Panc1 (cell line): ENCODE measurements at regions not wholly inside any gene's neighbourhood (a gene's known extent, or its start where the extent isn't known, plus 50 kb on each side); places are given as distances from the start of the nearest gene placed in this dataset.

Experiments
- ATAC-seq: fragments of 200-7000 bp; cut with Tn5 transposase; 2 replicates; pipeline ENCODE4 v1.9.1; 2020; ENCODE audit warnings: mild to moderate bottlenecking, moderate library complexity
- BruUV-seq: library from RNA; stranded (reverse); fragments of 400-500 nt; replicated peaks from 2 replicates; lab custom pipeline; 2021; lab: Mats Ljungman, UMichigan
- CTCF ChIA-PET: fragments of 300-600 bp; sonication (Branson Sonifier 250); formaldehyde crosslinking; loops from one replicate; lab custom pipeline; 2022; ENCODE audit warnings: antibody characterized with exemption; lab: Charles Lee
- POLR2A ChIA-PET: fragments of 300-600 bp; sonication (Branson Sonifier 250); formaldehyde crosslinking; loops from one replicate; lab custom pipeline; 2022; ENCODE audit warnings: antibody characterized with exemption; lab: Charles Lee
- DNase-seq: peaks from one replicate; pipeline ENCODE4 v3.0.0-alpha.2; 2010; ENCODE audit warnings: low read depth, low spot score
- H3K27ac ChIP-seq: 2 replicates; pipeline ENCODE4 v1.5.1; 2011; ENCODE audit warnings: mild to moderate bottlenecking, low read length, inconsistent platforms
- H3K27me3 ChIP-seq: fragments of 200-500 bp; sonication (Bioruptor generic); 2 replicates; pipeline ENCODE4 v1.6.0; 2014; ENCODE audit warnings: low read length, inconsistent platforms; ENCODE audit not compliant: control insufficient read depth, insufficient read depth
- H3K36me3 ChIP-seq: fragments of 200-500 bp; sonication (Bioruptor generic); 2 replicates; pipeline ENCODE4 v1.5.1; 2014; ENCODE audit warnings: inconsistent platforms, mild to moderate bottlenecking, low read length, moderate library complexity; ENCODE audit not compliant: control insufficient read depth, insufficient read depth
- H3K4me1 ChIP-seq: 2 replicates; pipeline ENCODE4 v1.5.1; 2011; ENCODE audit warnings: inconsistent platforms, mild to moderate bottlenecking, low read length, moderate library complexity; ENCODE audit not compliant: control insufficient read depth, insufficient read depth
- H3K4me3 ChIP-seq, 2 experiments: 2 replicates each; pipeline ENCODE4 v1.5.1; 2011 to 2012; ENCODE audit warnings: low read depth in 2 of 2, low read length in 2 of 2, mild to moderate bottlenecking in 2 of 2, inconsistent platforms in 1 of 2, moderate library complexity in 1 of 2
- H3K9me3 ChIP-seq: fragments of 200-500 bp; sonication (Bioruptor generic); 2 replicates; pipeline ENCODE4 v1.5.1; 2014; ENCODE audit warnings: low read depth, mild to moderate bottlenecking, inconsistent platforms, low read length, moderate library complexity; ENCODE audit not compliant: control insufficient read depth, insufficient read depth
- CTCF ChIP-seq: fragments of 450-650 bp; IDR thresholded peaks from 2 replicates; pipeline ENCODE4 v1.5.1; 2017; ENCODE audit warnings: mild to moderate bottlenecking
- POLR2AphosphoS5 ChIP-seq: IDR thresholded peaks from 2 replicates; pipeline ENCODE4 v1.6.1; 2012; ENCODE audit warnings: mild to moderate bottlenecking, low read depth, low read length, moderate library complexity
- SIN3A ChIP-seq: IDR thresholded peaks from 2 replicates; pipeline ENCODE4 v1.6.1; 2012; ENCODE audit warnings: low read depth, mild to moderate bottlenecking, low read length, moderate library complexity, borderline replicate concordance; ENCODE audit not compliant: insufficient read depth
- TCF7L2 ChIP-seq: IDR thresholded peaks from 2 replicates; pipeline ENCODE4 v1.6.1; 2011; ENCODE audit warnings: mild to moderate bottlenecking, low read depth, low read length, inconsistent platforms
- in situ Hi-C: cut with HindIII; loops from 2 replicates; pipeline ENCODE4 v1.10.0; 2016; ENCODE audit warnings: low sequenced_read_pairs, low pct_unique_long_range_greater_than_20kb
- intact Hi-C: fragments of 100-400 bp; cut with micrococcal nuclease; formaldehyde crosslinking; loops from one replicate; pipeline ENCODE4 v1.10.0; 2022; ENCODE audit not compliant: unreplicated experiment
- TF ChIP-seq, protein P1 (sequence below), 2 experiments: IDR thresholded peaks; 2 replicates each; pipeline ENCODE4 v1.6.1; 2011 to 2012; ENCODE audit warnings: low read depth in 2 of 2, control low read depth in 1 of 2, low read length in 1 of 2, mild to moderate bottlenecking in 1 of 2, moderate library complexity in 1 of 2; ENCODE audit not compliant: insufficient read depth in 1 of 2

DNA sequence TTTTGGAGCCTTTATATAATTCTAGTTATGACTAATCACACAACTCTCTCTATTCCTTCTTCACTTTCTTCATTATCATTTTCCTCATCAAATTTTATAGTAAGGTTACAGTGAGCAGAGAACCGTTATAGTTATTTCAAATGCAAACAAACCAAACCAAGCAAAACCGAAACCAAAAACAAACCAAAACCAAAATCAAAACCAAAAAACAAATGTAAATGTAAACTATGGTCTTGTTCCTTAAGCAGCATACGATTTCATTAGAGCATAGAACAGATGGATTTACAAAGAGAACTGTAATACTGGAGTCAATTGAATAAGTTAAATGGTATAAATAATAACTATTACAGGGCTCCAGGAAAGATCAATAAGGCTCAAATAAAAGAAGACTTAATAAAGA lies 447.1 kb downstream of the LRRC70 start:
- POLR2A ChIA-PET, result no interaction called here
- Histone ChIP-seq H3K4me3 (no peak overlapping the region), H3K9me3 (no peaks in the 10 kb centered on the region), H3K27ac (no peak overlapping the region), H3K27me3 (no peaks in the 10 kb centered on the region), H3K36me3 (no peaks in the 10 kb centered on the region), H3K4me1 (no peaks in the 10 kb centered on the region)
- no peak for ATAC-seq
- DNase-seq, result no peak
- CTCF ChIA-PET, result no interaction called here
- BruUV-seq, result no TSS peak
- TF ChIP-seq POLR2AphosphoS5 (no peak), CTCF (no peak)
- TF ChIP-seq, protein P1, sequence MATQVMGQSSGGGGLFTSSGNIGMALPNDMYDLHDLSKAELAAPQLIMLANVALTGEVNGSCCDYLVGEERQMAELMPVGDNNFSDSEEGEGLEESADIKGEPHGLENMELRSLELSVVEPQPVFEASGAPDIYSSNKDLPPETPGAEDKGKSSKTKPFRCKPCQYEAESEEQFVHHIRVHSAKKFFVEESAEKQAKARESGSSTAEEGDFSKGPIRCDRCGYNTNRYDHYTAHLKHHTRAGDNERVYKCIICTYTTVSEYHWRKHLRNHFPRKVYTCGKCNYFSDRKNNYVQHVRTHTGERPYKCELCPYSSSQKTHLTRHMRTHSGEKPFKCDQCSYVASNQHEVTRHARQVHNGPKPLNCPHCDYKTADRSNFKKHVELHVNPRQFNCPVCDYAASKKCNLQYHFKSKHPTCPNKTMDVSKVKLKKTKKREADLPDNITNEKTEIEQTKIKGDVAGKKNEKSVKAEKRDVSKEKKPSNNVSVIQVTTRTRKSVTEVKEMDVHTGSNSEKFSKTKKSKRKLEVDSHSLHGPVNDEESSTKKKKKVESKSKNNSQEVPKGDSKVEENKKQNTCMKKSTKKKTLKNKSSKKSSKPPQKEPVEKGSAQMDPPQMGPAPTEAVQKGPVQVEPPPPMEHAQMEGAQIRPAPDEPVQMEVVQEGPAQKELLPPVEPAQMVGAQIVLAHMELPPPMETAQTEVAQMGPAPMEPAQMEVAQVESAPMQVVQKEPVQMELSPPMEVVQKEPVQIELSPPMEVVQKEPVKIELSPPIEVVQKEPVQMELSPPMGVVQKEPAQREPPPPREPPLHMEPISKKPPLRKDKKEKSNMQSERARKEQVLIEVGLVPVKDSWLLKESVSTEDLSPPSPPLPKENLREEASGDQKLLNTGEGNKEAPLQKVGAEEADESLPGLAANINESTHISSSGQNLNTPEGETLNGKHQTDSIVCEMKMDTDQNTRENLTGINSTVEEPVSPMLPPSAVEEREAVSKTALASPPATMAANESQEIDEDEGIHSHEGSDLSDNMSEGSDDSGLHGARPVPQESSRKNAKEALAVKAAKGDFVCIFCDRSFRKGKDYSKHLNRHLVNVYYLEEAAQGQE (IDR thresholded peaks at IDR 0.05; ENCODE audit: insufficient read depth in 1 of 2, low read depth in 2 of 2, low read length in 1 of 2), result no peak
- in situ Hi-C loops, result no loop called here
- intact Hi-C loops, result no loop called here

- intact Hi-C loops, result no loop called here
Observed at GRCh38 chr5:63022403-63022802, 443.8 kb downstream of the LRRC70 start.

More at GRCh38 chr5:63022403-63022802, 443.8 kb downstream of the LRRC70 start:
- ChIA-PET POLR2A (no interaction called here), CTCF (no interaction called here)
- H3K27me3 ChIP-seq, result no peaks in the 10 kb centered on the region
- no peaks in the 10 kb centered on the region for H3K9me3 ChIP-seq
- H3K4me1 ChIP-seq, result no peaks in the 10 kb centered on the region
- TF ChIP-seq, protein P1 (IDR thresholded peaks at IDR 0.05; ENCODE audit: insufficient read depth in 1 of 2, low read depth in 2 of 2, low read length in 1 of 2), result no peak
- TF ChIP-seq POLR2AphosphoS5 (no peak), CTCF (no peak), TCF7L2 (no peak), SIN3A (no peak)
- DNase-seq (no peak), ATAC-seq (no peak)
- H3K36me3 ChIP-seq, result no peaks in the 10 kb centered on the region
- BruUV-seq, result no TSS peak
- in situ Hi-C loops, result no loop called here
- H3K4me3 ChIP-seq, result no peak overlapping the region
- H3K27ac ChIP-seq, result no peak overlapping the region
